Vagina (tissue), 2 donors: ENCODE measurements at regions not wholly inside any gene's neighbourhood (a gene's known extent, or its start where the extent isn't known, plus 50 kb on each side); places are given as distances from the start of the nearest gene placed in this dataset.
A peak's percentile ranks its signal among the peaks of the same experiment; 100 is the strongest.
"Not testable (repeated sequence)": the region's sequence is repeated elsewhere in the genome, so short reads cannot be mapped to it uniquely, and the experiment has no call there.

Experiments
- DNase-seq, 2 donors: peaks; one replicate each; pipeline ENCODE4 v3.0.0-alpha.2; 2017; ENCODE audit errors: extremely low spot score in 2 of 2
- H3K27ac ChIP-seq: fragments of 200-600 bp; sonication (generic); one replicate; pipeline ENCODE4 v1.5.1; 2019
- H3K27me3 ChIP-seq: fragments of 200-600 bp; sonication (generic); one replicate; pipeline ENCODE4 v1.5.1; 2019
- H3K36me3 ChIP-seq, 2 donors: fragments of 200-600 bp; sonication (generic); one replicate each; pipeline ENCODE4 v1.5.1; 2017 to 2019
- H3K4me1 ChIP-seq: fragments of 200-600 bp; sonication (generic); one replicate; pipeline ENCODE4 v1.5.1; 2019
- H3K4me3 ChIP-seq, 2 donors: fragments of 200-600 bp; sonication (generic); 1 replicate in 1 of 2; 2 replicates in 1 of 2; pipeline ENCODE4 v1.5.1; 2016 to 2019
- H3K9me3 ChIP-seq: fragments of 200-600 bp; sonication (generic); one replicate; pipeline ENCODE4 v1.5.1; 2019
- CTCF ChIP-seq, 3 experiments: fragments of 450-650 bp in 2 of 3; fragments of 200-600 bp in 1 of 3; sonication (generic) in 1 of 3; IDR thresholded peaks; one replicate each; pipeline ENCODE4 v1.5.1; 2017 to 2019; ENCODE audit warnings: antibody characterized with exemption in 3 of 3, mild to moderate bottlenecking in 2 of 3, moderate library complexity in 2 of 3
- POLR2A ChIP-seq, 2 donors: fragments of 450-650 bp; IDR thresholded peaks; one replicate each; pipeline ENCODE4 v1.6.1; 2017; ENCODE audit warnings: antibody characterized with exemption in 2 of 2, mild to moderate bottlenecking in 2 of 2, moderate library complexity in 2 of 2
- POLR2AphosphoS5 ChIP-seq, 2 donors: sonication (generic); formaldehyde crosslinking; IDR thresholded peaks; one replicate each; pipeline ENCODE4 v1.9.0; 2017; ENCODE audit warnings: antibody characterized with exemption in 2 of 2, mild to moderate bottlenecking in 2 of 2, low read depth in 1 of 2; ENCODE audit not compliant: insufficient read depth in 1 of 2
- intact Hi-C: fragments of 100-400 bp; cut with DNase I; formaldehyde crosslinking; loops from one replicate; pipeline ENCODE4 v1.15.1; 2023

- DNase-seq = no peak
- no peaks in the 10 kb centered on the region for H3K9me3 ChIP-seq
- no peaks in the 10 kb centered on the region for H3K27me3 ChIP-seq
- H3K4me1 ChIP-seq = peaks cover 32% of the 10 kb centered on the region
- H3K4me3 ChIP-seq = peak overlapping the region; percentile 39 to 47
- intact Hi-C loops = no loop called here
- TF ChIP-seq CTCF (IDR thresholded peaks at IDR 0.05) (no peak), POLR2A (IDR thresholded peaks at IDR 0.05) (no peak), POLR2AphosphoS5 (IDR thresholded peaks at IDR 0.05; ENCODE audit: insufficient read depth in 1 of 2, low read depth in 1 of 2) (no peak)
- no peak overlapping the region for H3K27ac ChIP-seq
- no peaks in the 10 kb centered on the region for H3K36me3 ChIP-seq
Measured at GRCh38 chr1:47533793-47534328, 96.0 kb downstream of the FOXD2 start.

- H3K4me1 ChIP-seq = peaks cover 32% of the 10 kb centered on the region
- H3K36me3 ChIP-seq = no peaks in the 10 kb centered on the region
- H3K27ac ChIP-seq = no peak overlapping the region
- intact Hi-C loops = no loop called here
- no peaks in the 10 kb centered on the region for H3K9me3 ChIP-seq
- TF ChIP-seq POLR2AphosphoS5 (IDR thresholded peaks at IDR 0.05; ENCODE audit: insufficient read depth in 1 of 2, low read depth in 1 of 2) (no peak), POLR2A (IDR thresholded peaks at IDR 0.05) (no peak), CTCF (IDR thresholded peaks at IDR 0.05) (no peak)
- H3K27me3 ChIP-seq = no peaks in the 10 kb centered on the region
- H3K4me3 ChIP-seq = no peak overlapping the region
- DNase-seq = no peak
Measured at GRCh38 chr1:47534436-47534835, 96.6 kb downstream of the FOXD2 start.

GRCh38 chr1:47536646-47537118 is 98.8 kb downstream of the FOXD2 start:
- H3K9me3 ChIP-seq = no peaks in the 10 kb centered on the region
- no peaks in the 10 kb centered on the region for H3K36me3 ChIP-seq
- H3K27ac ChIP-seq = no peak overlapping the region
- intact Hi-C loops = no loop called here
- no peaks in the 10 kb centered on the region for H3K27me3 ChIP-seq
- peaks cover 32% of the 10 kb centered on the region for H3K4me1 ChIP-seq
- H3K4me3 ChIP-seq = no peak overlapping the region
- DNase-seq = no peak
- TF ChIP-seq POLR2AphosphoS5 (IDR thresholded peaks at IDR 0.05; ENCODE audit: insufficient read depth in 1 of 2, low read depth in 1 of 2) (no peak), CTCF (IDR thresholded peaks at IDR 0.05) (no peak), POLR2A (IDR thresholded peaks at IDR 0.05) (no peak)

- DNase-seq = no peak
- H3K36me3 ChIP-seq = no peaks in the 10 kb centered on the region
- no peak for TF ChIP-seq POLR2A (IDR thresholded peaks at IDR 0.05)
- TF ChIP-seq POLR2AphosphoS5 (IDR thresholded peaks at IDR 0.05; ENCODE audit: insufficient read depth in 1 of 2, low read depth in 1 of 2) = no peak
- no peak for TF ChIP-seq CTCF (IDR thresholded peaks at IDR 0.05)
- H3K27ac ChIP-seq = no peak overlapping the region
- no peaks in the 10 kb centered on the region for H3K9me3 ChIP-seq
- no peaks in the 10 kb centered on the region for H3K27me3 ChIP-seq
- intact Hi-C loops = no loop called here
- peaks cover 32% of the 10 kb centered on the region for H3K4me1 ChIP-seq
- H3K4me3 ChIP-seq = no peak overlapping the region
Measured at GRCh38 chr1:47537268-47537667, 99.4 kb downstream of the FOXD2 start.

- H3K9me3 ChIP-seq = no peaks in the 10 kb centered on the region
- no peaks in the 10 kb centered on the region for H3K27me3 ChIP-seq
- no peak overlapping the region for H3K27ac ChIP-seq
- TF ChIP-seq CTCF (IDR thresholded peaks at IDR 0.05) (no peak), POLR2A (IDR thresholded peaks at IDR 0.05) (no peak), POLR2AphosphoS5 (IDR thresholded peaks at IDR 0.05; ENCODE audit: insufficient read depth in 1 of 2, low read depth in 1 of 2) (no peak)
- H3K4me3 ChIP-seq = no peak overlapping the region
- peaks cover 32% of the 10 kb centered on the region for H3K4me1 ChIP-seq
- no peak for DNase-seq
- intact Hi-C loops = no loop called here
- H3K36me3 ChIP-seq = no peaks in the 10 kb centered on the region
Measured at GRCh38 chr1:47537966-47538365, 100.1 kb downstream of the FOXD2 start.

GRCh38 chr1:47538530-47538929 is 100.7 kb downstream of the FOXD2 start:
- H3K27ac ChIP-seq, H3K9me3 ChIP-seq, H3K27me3 ChIP-seq: not testable (repeated sequence)

GRCh38 chr1:47541705-47542104 is 103.9 kb downstream of the FOXD2 start:
- H3K9me3 ChIP-seq, H3K27ac ChIP-seq, H3K27me3 ChIP-seq, intact Hi-C loops, DNase-seq, H3K4me1 ChIP-seq, H3K4me3 ChIP-seq, H3K36me3 ChIP-seq: not testable (repeated sequence)

More at GRCh38 chr1:47538530-47538929, 100.7 kb downstream of the FOXD2 start:
- intact Hi-C loops, H3K4me3 ChIP-seq, DNase-seq, H3K36me3 ChIP-seq: not testable (repeated sequence)
- peaks cover 31% of the 10 kb centered on the region for H3K4me1 ChIP-seq

- intact Hi-C loops, DNase-seq, H3K36me3 ChIP-seq, H3K4me1 ChIP-seq, H3K4me3 ChIP-seq, H3K9me3 ChIP-seq, H3K27me3 ChIP-seq, H3K27ac ChIP-seq: not testable (repeated sequence)
Measured at GRCh38 chr1:47543089-47543488, 105.2 kb downstream of the FOXD2 start.
